HCT116 (cell line): ENCODE measurements at regions not wholly inside any gene's neighbourhood (a gene's known extent, or its start where the extent isn't known, plus 50 kb on each side); places are given as distances from the start of the nearest gene placed in this dataset.
"Not testable (repeated sequence)": the region's sequence is repeated elsewhere in the genome, so short reads cannot be mapped to it uniquely, and the experiment has no call there.

ENCODE experiments used
- CTCF ChIP-seq, 3 experiments: fragments of 200-600 bp in 1 of 3; sonication (generic) in 1 of 3; IDR thresholded peaks in 2 of 3; conservative IDR thresholded peaks in 1 of 3; 2 replicates each; pipeline ENCODE4 v1.5.1; 2012 to 2017; ENCODE audit warnings: low read depth in 2 of 3, low read length in 2 of 3, antibody characterized with exemption in 1 of 3, borderline replicate concordance in 1 of 3, control low read depth in 1 of 3, mild to moderate bottlenecking in 1 of 3, mixed read lengths in 1 of 3, mixed run types in 1 of 3, moderate library complexity in 1 of 3; ENCODE audit not compliant: insufficient read depth in 1 of 3
- EZH2 ChIP-seq: fragments of 200-600 bp; sonication (generic); IDR thresholded peaks from 2 replicates; pipeline ENCODE4 v1.6.1; 2017; ENCODE audit warnings: antibody characterized with exemption, mixed run types
- EZH2phosphoT487 ChIP-seq: fragments of 200-600 bp; IDR thresholded peaks from 2 replicates; pipeline ENCODE4 v1.6.1; 2018; ENCODE audit warnings: antibody characterized with exemption, borderline replicate concordance
- JUND ChIP-seq: IDR thresholded peaks from 2 replicates; pipeline ENCODE4 v1.6.1; 2012
- POLR2A ChIP-seq: IDR thresholded peaks from 2 replicates; pipeline ENCODE4 v1.7.0; 2011; ENCODE audit warnings: borderline replicate concordance; ENCODE audit not compliant: insufficient read depth, insufficient read length; ENCODE audit errors: extremely low read depth
- POLR2AphosphoS5 ChIP-seq: IDR thresholded peaks from 2 replicates; pipeline ENCODE4 v1.6.1; 2011; ENCODE audit warnings: mild to moderate bottlenecking, low read depth, low read length, moderate library complexity
- SP1 ChIP-seq: IDR thresholded peaks from 2 replicates; pipeline ENCODE4 v1.6.1; 2012; ENCODE audit warnings: low read depth

- TF ChIP-seq EZH2, SP1, EZH2phosphoT487, POLR2A, JUND, POLR2AphosphoS5: not testable (repeated sequence)
- 0 out of 6 replicates have a peak, but pooled peaks of 1 of the 3 experiments have one; percentile 9 for TF ChIP-seq CTCF (IDR thresholded peaks at IDR 0.05 in 2 of 3, conservative IDR thresholded peaks at IDR 0.05 in 1 of 3; ENCODE audit: borderline replicate concordance in 1 of 3, insufficient read depth in 1 of 3, low read depth in 2 of 3, low read length in 2 of 3)
Observed at GRCh38 chr14:106638786-106639452, 1112.5 kb downstream of the TMEM121 start.
